DMS 273 treated with DMSO at 0.1 percent for 48 hours (cell line): ENCODE measurements at regions not wholly inside any gene's neighbourhood (a gene's known extent, or its start where the extent isn't known, plus 50 kb on each side); places are given as distances from the start of the nearest gene placed in this dataset.
"Not testable (repeated sequence)": the region's sequence is repeated elsewhere in the genome, so short reads cannot be mapped to it uniquely, and the experiment has no call there.

Experiments used
- DNase-seq: peaks from one replicate; lab custom pipeline; 2025; lab: John Stamatoyannopoulos, UW

GRCh38 chr5:148741766-148742165 lies 84.6 kb upstream of the ADRB2 start:
- DNase-seq = not testable (repeated sequence)

GRCh38 chr5:148744380-148744779 lies 82.0 kb upstream of the ADRB2 start:
- DNase-seq = not testable (repeated sequence)

- DNase-seq = no peak
These were observed 79.4 kb upstream of the ADRB2 start for GRCh38 chr5:148746826-148747535.

- DNase-seq = no peak
These were observed 78.9 kb upstream of the ADRB2 start for GRCh38 chr5:148747536-148747906.

GRCh38 chr5:148748702-148749392 lies 77.6 kb upstream of the ADRB2 start:
- DNase-seq = no peak

GRCh38 chr5:148750614-148751013 lies 75.8 kb upstream of the ADRB2 start:
- no peak for DNase-seq

GRCh38 chr5:148751025-148751424 lies 75.4 kb upstream of the ADRB2 start:
- no peak for DNase-seq

GRCh38 chr5:148752375-148752774 lies 74.0 kb upstream of the ADRB2 start:
- not testable (repeated sequence) for DNase-seq

- no peak for DNase-seq
These were observed 67.3 kb upstream of the ADRB2 start for GRCh38 chr5:148759101-148759500.

GRCh38 chr5:148760945-148761638 lies 65.3 kb upstream of the ADRB2 start:
- no peak for DNase-seq

- DNase-seq = no peak
These were observed 62.4 kb upstream of the ADRB2 start for GRCh38 chr5:148763996-148764395.

- DNase-seq = no peak
These were observed 61.4 kb upstream of the ADRB2 start for GRCh38 chr5:148765061-148765460.

GRCh38 chr5:148768806-148769415 lies 57.5 kb upstream of the ADRB2 start:
- DNase-seq = no peak

- no peak for DNase-seq
These were observed 56.5 kb upstream of the ADRB2 start for GRCh38 chr5:148769941-148770340.

- DNase-seq = no peak
These were observed 52.1 kb upstream of the ADRB2 start for GRCh38 chr5:148774313-148774712.

- DNase-seq = no peak
These were observed 50.1 kb upstream of the ADRB2 start for GRCh38 chr5:148776261-148776660.
